HepG2 (cell line): ENCODE measurements at regions not wholly inside any gene's neighbourhood (a gene's known extent, or its start where the extent isn't known, plus 50 kb on each side); places are given as distances from the start of the nearest gene placed in this dataset.

Experiments
- ATAC-seq: fragments of 200-7000 bp; cut with Tn5 transposase; 3 replicates; pipeline ENCODE4 v1.9.1; 2020; ENCODE audit warnings: mild to moderate bottlenecking, moderate library complexity
- BruUV-seq: library from RNA; stranded (reverse); fragments of 400-500 nt; replicated peaks from 2 replicates; lab custom pipeline; 2021; lab: Mats Ljungman, UMichigan
- CTCF ChIA-PET: fragments of 300-600 bp; formaldehyde crosslinking; extraction: SDS; loops from one replicate; lab custom pipeline; 2021; ENCODE audit warnings: low total read pairs, inconsistent platforms, low intra/inter-chr PET ratio; lab: Yijun Ruan, JAX
- POLR2A ChIA-PET: fragments of 350-600 bp; sonication (Branson Sonifier 250); formaldehyde crosslinking; loops from one replicate; lab custom pipeline; 2020; ENCODE audit warnings: antibody characterized with exemption, inconsistent platforms; lab: Yijun Ruan, JAX
- DNase-seq: peaks from one replicate; pipeline ENCODE4 v3.0.0-alpha.2; 2015; ENCODE audit warnings: low spot score
- FAIRE-seq: peaks from 3 replicates; lab custom pipeline; 2011; peaks lifted over from hg19 to GRCh38; lab: Jason Lieb, UNC
- H2AFZ ChIP-seq: one replicate; pipeline ENCODE4 v1.6.1; 2011; ENCODE audit warnings: low read length, inconsistent platforms
- H3K27ac ChIP-seq: fragments of 300-600 bp; 3 replicates; pipeline ENCODE4 v1.8.0; 2011; ENCODE audit warnings: mixed run types, mild to moderate bottlenecking, mixed read lengths, low read length, inconsistent platforms; ENCODE audit not compliant: insufficient read depth; ENCODE audit errors: extremely low read length
- H3K27me3 ChIP-seq, 2 experiments: fragments of 200-600 bp in 1 of 2; 2 replicates in 1 of 2; 3 replicates in 1 of 2; pipeline versions ENCODE4 v1.6.0 to v1.8.0; 2011; ENCODE audit warnings: low read length in 2 of 2, mild to moderate bottlenecking in 2 of 2, moderate library complexity in 2 of 2, inconsistent platforms in 1 of 2; ENCODE audit not compliant: insufficient read depth in 2 of 2, control insufficient read depth in 1 of 2
- H3K36me3 ChIP-seq, 2 experiments: fragments of 200-600 bp in 1 of 2; replicated peaks in 1 of 2; 2 replicates in 1 of 2; 3 replicates in 1 of 2; pipeline versions ENCODE4 v1.5.1 to v1.8.0; 2011; ENCODE audit warnings: low read length in 2 of 2, inconsistent platforms in 1 of 2; ENCODE audit not compliant: insufficient read depth in 2 of 2, control insufficient read depth in 1 of 2
- H3K4me1 ChIP-seq: 2 replicates; pipeline ENCODE4 v1.5.1; 2012; ENCODE audit warnings: low read length, inconsistent platforms; ENCODE audit not compliant: insufficient read depth
- H3K4me2 ChIP-seq: 2 replicates; pipeline ENCODE4 v1.6.0; 2011; ENCODE audit warnings: low read depth, low read length, inconsistent platforms
- H3K4me3 ChIP-seq, 3 experiments: fragments of 200-600 bp in 1 of 3; sonication (generic), shearing (Covaris generic) in 1 of 3; replicated peaks in 1 of 3; 2 replicates each; pipeline ENCODE4 v1.5.1; 2011 to 2016; ENCODE audit warnings: low read length in 3 of 3, inconsistent platforms in 2 of 3, low read depth in 2 of 3, mild to moderate bottlenecking in 2 of 3, control low read depth in 1 of 3, mixed read lengths in 1 of 3; ENCODE audit not compliant: insufficient read depth in 1 of 3
- H3K79me2 ChIP-seq: one replicate; pipeline ENCODE4 v1.6.1; 2011; ENCODE audit warnings: low read length, inconsistent platforms; ENCODE audit not compliant: insufficient read depth
- H3K9ac ChIP-seq: 2 replicates; pipeline ENCODE4 v1.6.0; 2011; ENCODE audit warnings: mild to moderate bottlenecking, low read depth, low read length, inconsistent platforms; ENCODE audit not compliant: insufficient read depth
- H3K9me3 ChIP-seq: 2 replicates; pipeline ENCODE4 v1.5.1; 2012; ENCODE audit warnings: mild to moderate bottlenecking, low read length
- H4K20me1 ChIP-seq: 2 replicates; pipeline ENCODE4 v1.6.0; 2011; ENCODE audit warnings: inconsistent platforms, mild to moderate bottlenecking, low read length, moderate library complexity; ENCODE audit not compliant: insufficient read depth
- KDM5A ChIP-seq: fragments of 200-600 bp; sonication (generic); IDR thresholded peaks from 2 replicates; pipeline ENCODE4 v1.7.0; 2018; ENCODE audit warnings: antibody characterized with exemption, mild to moderate bottlenecking, low read length, borderline replicate concordance
- LCORL ChIP-seq, 2 experiments: fragments of 450-650 bp in 1 of 2; sonication (generic) in 1 of 2; formaldehyde crosslinking in 1 of 2; IDR thresholded peaks; 2 replicates each; pipeline versions ENCODE4 v1.5.0 to v1.6.1; 2017 to 2020; ENCODE audit warnings: antibody characterized with exemption in 1 of 2, missing genetic modification reagents in 1 of 2
- MYNN ChIP-seq: sonication (generic); formaldehyde crosslinking; IDR thresholded peaks from 2 replicates; pipeline ENCODE4 v1.4.0; 2020; ENCODE audit warnings: mild to moderate bottlenecking, low read depth, missing genetic modification reagents
- PPARG ChIP-seq: conservative IDR thresholded peaks from 2 replicates; pipeline ENCODE4 v1.6.1; 2016; ENCODE audit warnings: missing biosample characterization, missing genetic modification reagents
- PRDM4 ChIP-seq: sonication (generic); formaldehyde crosslinking; IDR thresholded peaks from 2 replicates; pipeline ENCODE4 v1.9.0; 2021; ENCODE audit warnings: missing genetic modification reagents, borderline replicate concordance
- REL ChIP-seq: sonication (generic); formaldehyde crosslinking; conservative IDR thresholded peaks from 2 replicates; pipeline ENCODE4 v1.8.0; 2022; ENCODE audit warnings: mild to moderate bottlenecking, missing genetic modification reagents, moderate library complexity
- SOX13 ChIP-seq, 3 experiments: fragments of 450-650 bp in 1 of 3; sonication (generic) in 1 of 3; formaldehyde crosslinking in 1 of 3; IDR thresholded peaks in 2 of 3; conservative IDR thresholded peaks in 1 of 3; 2 replicates each; pipeline versions ENCODE4 v1.5.0 to v1.6.1; 2016 to 2020; ENCODE audit warnings: antibody characterized with exemption in 1 of 3, mild to moderate bottlenecking in 1 of 3, missing compliant biosample characterization in 1 of 3, missing genetic modification reagents in 1 of 3, moderate library complexity in 1 of 3
- THAP8 ChIP-seq: sonication (generic); formaldehyde crosslinking; IDR thresholded peaks from 2 replicates; pipeline ENCODE4 v1.5.1; 2020; ENCODE audit warnings: missing genetic modification reagents, mild to moderate bottlenecking, borderline replicate concordance
- ZBTB10 ChIP-seq: sonication (generic); formaldehyde crosslinking; IDR thresholded peaks from 2 replicates; pipeline ENCODE4 v1.4.0; 2020; ENCODE audit warnings: missing genetic modification reagents, borderline replicate concordance
- ZNF180 ChIP-seq: sonication (generic); formaldehyde crosslinking; IDR thresholded peaks from 2 replicates; pipeline ENCODE4 v1.4.0; 2020; ENCODE audit warnings: low read depth, missing genetic modification reagents, borderline replicate concordance
- ZNF234 ChIP-seq: sonication (generic); formaldehyde crosslinking; conservative IDR thresholded peaks from 2 replicates; pipeline ENCODE4 v1.5.1; 2020; ENCODE audit warnings: mild to moderate bottlenecking, missing genetic modification reagents
- ZNF33B ChIP-seq: sonication (generic); formaldehyde crosslinking; IDR thresholded peaks from 2 replicates; pipeline ENCODE4 v1.5.1; 2020; ENCODE audit warnings: mild to moderate bottlenecking, missing genetic modification reagents
- WGBS: methylation state at CpG from one replicate; pipeline ENCODE4 v1.1.6; 2017; ENCODE audit warnings: low lambda C conversion rate; 5-methylcytosine and 5-hydroxymethylcytosine counted together
- in situ Hi-C: cut with HindIII; loops from 2 replicates; pipeline ENCODE4 v1.10.0; 2017; ENCODE audit warnings: low pct_unique_long_range_greater_than_20kb; ENCODE audit not compliant: extremely low pct_ligation_motif_present
- intact Hi-C: fragments of 100-400 bp; cut with micrococcal nuclease; formaldehyde crosslinking; loops from one replicate; pipeline ENCODE4 v1.10.0; 2022; ENCODE audit not compliant: unreplicated experiment

GRCh38 chr18:46373791-46374190 is 269.6 kb downstream of the HAUS1 start:
- 3% methylated on average over 6 of the region's 7 CpGs for WGBS
- Histone ChIP-seq H3K4me2 (no peak overlapping the region), H3K9ac (no peak overlapping the region), H3K4me3 (no peak overlapping the region), H3K27me3 (peaks cover 1 to 10% of the 10 kb centered on the region in 2 experiments; a peak in 1 of 5 replicates), H3K79me2 (no peaks in the 10 kb centered on the region), H3K27ac (no peak overlapping the region), H4K20me1 (no peaks in the 10 kb centered on the region), H3K36me3 (no peaks in the 10 kb centered on the region), H3K4me1 (no peaks in the 10 kb centered on the region), H3K9me3 (no peaks in the 10 kb centered on the region), H2AFZ (no peak overlapping the region)
- TF ChIP-seq PPARG (no peak), KDM5A (no peak), ZNF234 (no peak), PRDM4 (CRISPR knock-in tag) (no peak)
- POLR2A ChIA-PET: no interaction called here
- no TSS peak for BruUV-seq
- CTCF ChIA-PET: no interaction called here
- FAIRE-seq (no peak), DNase-seq (no peak), ATAC-seq (no peak)
- in situ Hi-C loops: no loop called here
- intact Hi-C loops: no loop called here

GRCh38 chr18:46374850-46375249 is 270.7 kb downstream of the HAUS1 start:
- no peak overlapping the region for H3K9ac ChIP-seq
- H3K27ac ChIP-seq: no peak overlapping the region
- no peak overlapping the region for H2AFZ ChIP-seq
- no TSS peak for BruUV-seq
- no peaks in the 10 kb centered on the region for H3K4me1 ChIP-seq
- POLR2A ChIA-PET: no interaction called here
- no peak overlapping the region for H3K4me3 ChIP-seq
- FAIRE-seq: no peak
- no peak for ATAC-seq
- no peak for DNase-seq
- no peaks in the 10 kb centered on the region for H3K9me3 ChIP-seq
- in situ Hi-C loops: no loop called here
- no peaks in the 10 kb centered on the region for H3K79me2 ChIP-seq
- no peaks in the 10 kb centered on the region for H3K36me3 ChIP-seq
- peaks cover 1 to 10% of the 10 kb centered on the region in 2 experiments; a peak in 1 of 5 replicates for H3K27me3 ChIP-seq
- 4% methylated on average over 5 of the region's 6 CpGs for WGBS
- no peaks in the 10 kb centered on the region for H4K20me1 ChIP-seq
- H3K4me2 ChIP-seq: no peak overlapping the region
- CTCF ChIA-PET: no interaction called here
- intact Hi-C loops: no loop called here
- no peak for TF ChIP-seq MYNN (CRISPR knock-in tag)
- TF ChIP-seq THAP8 (CRISPR knock-in tag): no peak
- no peak for TF ChIP-seq LCORL (IDR thresholded peaks at IDR 0.05)
- no peak for TF ChIP-seq LCORL (CRISPR knock-in tag; IDR thresholded peaks at IDR 0.05)
- TF ChIP-seq ZNF33B (CRISPR knock-in tag): no peak
- no peak for TF ChIP-seq ZNF180 (CRISPR knock-in tag)
- TF ChIP-seq REL (CRISPR knock-in tag): no peak
- no peak for TF ChIP-seq ZBTB10 (CRISPR knock-in tag)
- TF ChIP-seq SOX13 (IDR thresholded peaks at IDR 0.05): no peak
- TF ChIP-seq SOX13 (CRISPR knock-in tag; conservative IDR thresholded peaks at IDR 0.05 in 1 of 2, IDR thresholded peaks at IDR 0.05 in 1 of 2): no peak
